C4-2B (cell line): ENCODE measurements at regions not wholly inside any gene's neighbourhood (a gene's known extent, or its start where the extent isn't known, plus 50 kb on each side); places are given as distances from the start of the nearest gene placed in this dataset.

Experiments used
- CTCF ChIP-seq: fragments of 450-650 bp; conservative IDR thresholded peaks from 2 replicates; pipeline ENCODE4 v1.5.1; 2017; ENCODE audit warnings: mild to moderate bottlenecking
- ZFX ChIP-seq: fragments of 450-650 bp; IDR thresholded peaks from 2 replicates; pipeline ENCODE4 v1.6.1; 2017

DNA sequence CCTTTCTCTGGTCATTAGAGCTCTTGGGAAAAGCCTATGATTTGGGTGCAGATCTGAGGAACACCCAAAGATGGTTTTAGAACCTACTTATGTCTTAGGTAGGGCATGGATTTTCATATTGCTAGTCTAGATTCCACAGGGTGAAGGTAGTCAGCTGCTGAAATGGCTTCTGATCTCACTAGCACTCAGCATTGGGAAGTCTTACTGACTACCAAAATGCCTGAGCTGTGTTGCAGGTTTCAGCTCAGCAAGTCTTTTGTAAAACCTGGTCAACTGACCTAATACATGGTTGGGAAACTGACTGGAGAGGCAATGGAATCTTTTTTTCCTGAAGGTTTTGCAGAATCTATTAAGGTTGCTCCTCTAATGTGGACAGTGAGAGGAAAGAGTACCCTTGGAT, 136.4 kb downstream of the CCNG2 start:
- TF ChIP-seq CTCF (no peak), ZFX (no peak)
